CD4-positive, alpha-beta T cell treated with Interleukin-6 for 4 hours (primary cell): ENCODE measurements at regions not wholly inside any gene's neighbourhood (a gene's known extent, or its start where the extent isn't known, plus 50 kb on each side); places are given as distances from the start of the nearest gene placed in this dataset.
"Not testable (repeated sequence)": the region's sequence is repeated elsewhere in the genome, so short reads cannot be mapped to it uniquely, and the experiment has no call there.

ENCODE experiments used
- DNase-seq: peaks from one replicate; pipeline ENCODE4 v3.0.0-alpha.2; 2020; ENCODE audit warnings: mixed read lengths

GRCh38 chr16:77009453-77009852 lies 181.5 kb upstream of the MON1B start:
- no peak for DNase-seq

- DNase-seq, result no peak
Measured at GRCh38 chr16:77014441-77014840, 176.5 kb upstream of the MON1B start.

- DNase-seq, result no peak
Measured at GRCh38 chr16:77030600-77030999, 160.4 kb upstream of the MON1B start.

- no peak for DNase-seq
Measured at GRCh38 chr16:77033516-77033915, 157.5 kb upstream of the MON1B start.

GRCh38 chr16:77035361-77035760 lies 155.6 kb upstream of the MON1B start:
- no peak for DNase-seq

GRCh38 chr16:77037696-77038347 lies 153.2 kb upstream of the MON1B start:
- DNase-seq, result no peak

- no peak for DNase-seq
Measured at GRCh38 chr16:77041468-77041867, 149.5 kb upstream of the MON1B start.

- DNase-seq, result no peak
Measured at GRCh38 chr16:77043076-77043475, 147.9 kb upstream of the MON1B start.

- no peak for DNase-seq
Measured at GRCh38 chr16:77046206-77046605, 144.8 kb upstream of the MON1B start.

- no peak for DNase-seq
Measured at GRCh38 chr16:77048085-77048484, 142.9 kb upstream of the MON1B start.

- DNase-seq, result no peak
Measured at GRCh38 chr16:77049577-77049976, 141.4 kb upstream of the MON1B start.

GRCh38 chr16:77056597-77056996 lies 134.4 kb upstream of the MON1B start:
- not testable (repeated sequence) for DNase-seq

- DNase-seq, result no peak
Measured at GRCh38 chr16:77057161-77057774, 133.7 kb upstream of the MON1B start.

- no peak for DNase-seq
Measured at GRCh38 chr16:77059446-77059845, 131.5 kb upstream of the MON1B start.

- DNase-seq, result no peak
Measured at GRCh38 chr16:77060614-77061013, 130.4 kb upstream of the MON1B start.

- DNase-seq, result no peak
Measured at GRCh38 chr16:77062878-77063675, 127.9 kb upstream of the MON1B start.

GRCh38 chr16:77063676-77064016 lies 127.3 kb upstream of the MON1B start:
- DNase-seq, result no peak

GRCh38 chr16:77064037-77064436 lies 127.0 kb upstream of the MON1B start:
- DNase-seq, result no peak

- DNase-seq, result no peak
Measured at GRCh38 chr16:77066896-77067496, 124.0 kb upstream of the MON1B start.

- no peak for DNase-seq
Measured at GRCh38 chr16:77067900-77068299, 123.1 kb upstream of the MON1B start.

- DNase-seq, result no peak
Measured at GRCh38 chr16:77068402-77068801, 122.6 kb upstream of the MON1B start.

- no peak for DNase-seq
Measured at GRCh38 chr16:77069929-77070328, 121.1 kb upstream of the MON1B start.

- DNase-seq, result no peak
Measured at GRCh38 chr16:77070683-77071082, 120.3 kb upstream of the MON1B start.

- no peak for DNase-seq
Measured at GRCh38 chr16:77076839-77077238, 114.2 kb upstream of the MON1B start.
